Brain microvascular endothelial cell (primary cell): ENCODE measurements at regions not wholly inside any gene's neighbourhood (a gene's known extent, or its start where the extent isn't known, plus 50 kb on each side); places are given as distances from the start of the nearest gene placed in this dataset.

ENCODE experiments used
- DNase-seq: peaks from one replicate; pipeline ENCODE4 v3.0.0-alpha.2; 2020
- H3K27ac ChIP-seq: fragments of 250-450 bp; sonication (Bioruptor Pico); 2 replicates; pipeline ENCODE4 v1.5.1; 2020; ENCODE audit warnings: mild to moderate bottlenecking, moderate library complexity
- H3K27me3 ChIP-seq: fragments of 250-450 bp; sonication (Bioruptor Pico); replicated peaks from 2 replicates; pipeline ENCODE4 v1.5.1; 2020; ENCODE audit warnings: mild to moderate bottlenecking
- H3K36me3 ChIP-seq: fragments of 250-450 bp; sonication (Bioruptor Pico); replicated peaks from 2 replicates; pipeline ENCODE4 v1.5.1; 2020; ENCODE audit warnings: mild to moderate bottlenecking
- H3K4me3 ChIP-seq: 2 replicates; pipeline ENCODE4 v1.5.1; 2011; ENCODE audit warnings: low read depth, mild to moderate bottlenecking, control low read depth, low read length, moderate library complexity
- CTCF ChIP-seq: IDR thresholded peaks from 2 replicates; pipeline ENCODE4 v1.5.1; 2011; ENCODE audit warnings: low read depth, mild to moderate bottlenecking, moderate library complexity, low read length, control low read depth, inconsistent platforms; ENCODE audit errors: missing control alignments
- in situ Hi-C: cut with HindIII; loops from 2 replicates; pipeline ENCODE4 v1.10.0; 2017; ENCODE audit warnings: low sequenced_read_pairs, low pct_ligation_motif_present

- in situ Hi-C loops = no loop called here
- TF ChIP-seq CTCF = no peak
- Histone ChIP-seq H3K27me3 (no peaks in the 10 kb centered on the region), H3K36me3 (no peaks in the 10 kb centered on the region), H3K4me3 (no peak overlapping the region), H3K27ac (no peak overlapping the region)
- no peak for DNase-seq
Measured at GRCh38 chr7:93723424-93724124, 149.1 kb upstream of the CALCR start.

GRCh38 chr7:93720106-93720505 is 145.6 kb upstream of the CALCR start:
- Histone ChIP-seq H3K4me3 (no peak overlapping the region), H3K27ac (no peak overlapping the region), H3K27me3 (no peaks in the 10 kb centered on the region), H3K36me3 (no peaks in the 10 kb centered on the region)
- no peak for DNase-seq
- no peak for TF ChIP-seq CTCF
- in situ Hi-C loops = no loop called here

GRCh38 chr7:93719546-93719945 is 145.0 kb upstream of the CALCR start:
- Histone ChIP-seq H3K27me3 (no peaks in the 10 kb centered on the region), H3K4me3 (no peak overlapping the region), H3K36me3 (no peaks in the 10 kb centered on the region), H3K27ac (peak overlapping the region; percentile 26)
- in situ Hi-C loops = no loop called here
- DNase-seq = peak; percentile 93
- no peak for TF ChIP-seq CTCF

DNA sequence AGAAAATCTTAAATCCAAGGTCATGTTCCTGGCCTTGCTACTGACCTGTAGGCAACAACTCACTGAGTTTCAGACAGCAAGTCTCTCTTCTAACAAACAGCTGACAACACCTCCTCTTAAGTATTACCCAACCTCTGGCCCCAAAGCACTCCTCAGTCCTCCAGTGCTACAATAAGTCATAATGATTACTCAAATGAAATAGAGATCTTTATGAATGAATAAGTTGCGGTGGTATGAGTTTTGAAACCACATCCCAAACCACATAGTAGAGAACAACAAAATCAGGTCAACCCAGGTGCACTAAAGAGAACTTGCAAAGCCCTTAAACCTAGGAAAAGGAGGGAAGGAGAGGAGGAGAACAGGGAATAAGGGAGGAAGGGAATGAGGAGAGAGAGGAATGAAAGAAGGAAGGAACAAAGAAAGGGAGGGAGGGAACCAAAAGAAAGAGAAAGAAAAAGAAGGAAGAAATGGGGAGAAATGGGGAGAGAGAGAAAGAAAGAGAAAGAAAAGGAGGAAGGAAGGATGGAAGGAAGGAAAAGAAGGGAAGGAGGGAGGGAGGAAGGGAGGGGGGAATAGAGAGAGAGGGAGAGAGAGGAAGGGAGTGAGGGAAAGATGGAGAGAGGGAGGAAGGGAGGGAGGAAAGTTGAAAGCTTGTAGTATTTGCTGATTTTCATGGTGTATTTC is 142.8 kb upstream of the CALCR start:
- no peak for TF ChIP-seq CTCF
- H3K27me3 ChIP-seq = no peaks in the 10 kb centered on the region
- peak; percentile 28 for DNase-seq
- no peak overlapping the region for H3K4me3 ChIP-seq
- in situ Hi-C loops = no loop called here
- H3K27ac ChIP-seq = no peak overlapping the region
- no peaks in the 10 kb centered on the region for H3K36me3 ChIP-seq

DNA sequence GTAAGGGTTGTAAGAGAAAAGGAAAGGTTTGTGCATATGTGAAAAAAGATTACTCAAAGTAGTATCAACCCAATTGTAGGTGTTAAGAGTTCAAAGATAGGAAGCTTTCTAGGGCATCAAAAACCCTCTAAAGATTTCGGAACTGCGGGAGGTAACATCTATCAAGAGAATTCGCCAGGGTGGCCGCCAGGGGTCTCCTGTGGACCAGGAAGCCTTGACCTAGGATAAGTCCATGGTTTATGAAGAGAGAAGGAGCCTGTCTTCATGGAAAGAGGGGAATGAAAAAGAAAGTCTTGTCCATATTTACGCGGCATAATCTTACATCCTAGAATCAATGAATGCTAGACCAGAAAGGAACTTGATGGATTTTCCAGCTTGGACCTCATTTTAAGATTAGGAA is 140.7 kb upstream of the CALCR start:
- no peak overlapping the region for H3K4me3 ChIP-seq
- no peaks in the 10 kb centered on the region for H3K27me3 ChIP-seq
- H3K36me3 ChIP-seq = no peaks in the 10 kb centered on the region
- H3K27ac ChIP-seq = no peak overlapping the region
- TF ChIP-seq CTCF = peak; percentile 86
- in situ Hi-C loops = no loop called here
- peak; percentile 53 for DNase-seq
